Activated CD4-positive, alpha-beta memory T cell treated with anti-CD3 and anti-CD28 coated beads for 36 hours (primary cell): ENCODE measurements at regions not wholly inside any gene's neighbourhood (a gene's known extent, or its start where the extent isn't known, plus 50 kb on each side); places are given as distances from the start of the nearest gene placed in this dataset.

Source experiments
- CTCF ChIA-PET: fragments of 350-600 bp; sonication (Branson Sonifier 250); formaldehyde crosslinking; loops from one replicate; lab custom pipeline; 2021; ENCODE audit warnings: antibody characterized with exemption, inconsistent platforms; lab: Charles Lee
- POLR2A ChIA-PET: fragments of 350-600 bp; sonication (Branson Sonifier 250); formaldehyde crosslinking; loops from one replicate; lab custom pipeline; 2021; ENCODE audit warnings: antibody characterized with exemption; lab: Charles Lee
- DNase-seq: peaks from one replicate; pipeline ENCODE4 v3.0.0-alpha.2; 2020
- H3K27ac Mint-ChIP-seq: one replicate; pipeline ENCODE4 v1.8.0; 2021; ENCODE audit warnings: mixed read lengths
- H3K27me3 Mint-ChIP-seq: one replicate; pipeline ENCODE4 v1.8.0; 2021; ENCODE audit warnings: mixed read lengths
- H3K36me3 Mint-ChIP-seq: one replicate; pipeline ENCODE4 v1.8.0; 2021; ENCODE audit warnings: mixed read lengths
- H3K4me1 Mint-ChIP-seq: one replicate; pipeline ENCODE4 v1.8.0; 2021; ENCODE audit warnings: low read depth, mixed read lengths
- H3K4me3 Mint-ChIP-seq: one replicate; pipeline ENCODE4 v1.8.0; 2021; ENCODE audit warnings: mild to moderate bottlenecking, mixed read lengths
- H3K9me3 Mint-ChIP-seq: one replicate; pipeline ENCODE4 v1.8.0; 2021; ENCODE audit warnings: mixed read lengths
- intact Hi-C: fragments of 100-400 bp; cut with micrococcal nuclease; formaldehyde crosslinking; loops from one replicate; pipeline ENCODE4 v1.15.1; 2023

DNA sequence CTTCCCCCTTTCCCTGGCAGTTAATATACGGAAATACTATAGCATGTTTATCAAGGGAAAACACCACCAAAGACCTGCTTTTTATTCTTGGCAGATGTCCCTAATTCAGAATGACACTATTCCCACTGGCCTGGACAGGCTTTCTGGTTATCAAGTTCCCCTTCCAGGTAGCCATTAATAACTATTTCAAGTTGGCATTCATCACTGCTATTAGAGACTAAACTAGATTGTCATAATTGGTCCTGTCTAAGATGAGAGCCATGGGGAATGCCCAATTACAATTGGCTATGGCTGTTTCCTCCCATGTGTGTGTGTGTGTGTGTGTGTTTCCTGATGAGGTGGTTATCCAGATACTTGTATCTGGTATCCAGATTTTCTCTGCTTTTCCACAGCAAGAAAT is 608.1 kb downstream of the SQOR start:
- H3K4me3 Mint-ChIP-seq = no peak overlapping the region
- intact Hi-C loops = no loop called here
- POLR2A ChIA-PET = no interaction called here
- no peaks in the 10 kb centered on the region for H3K27me3 Mint-ChIP-seq
- no peak for DNase-seq
- CTCF ChIA-PET = no interaction called here
- no peaks in the 10 kb centered on the region for H3K36me3 Mint-ChIP-seq
- peaks cover 7% of the 10 kb centered on the region for H3K9me3 Mint-ChIP-seq
- H3K4me1 Mint-ChIP-seq = no peaks in the 10 kb centered on the region
- no peak overlapping the region for H3K27ac Mint-ChIP-seq

- DNase-seq = no peak
- no peaks in the 10 kb centered on the region for H3K4me1 Mint-ChIP-seq
- peaks cover 3% of the 10 kb centered on the region for H3K9me3 Mint-ChIP-seq
- H3K4me3 Mint-ChIP-seq = no peak overlapping the region
- POLR2A ChIA-PET = no interaction called here
- no peaks in the 10 kb centered on the region for H3K27me3 Mint-ChIP-seq
- no peak overlapping the region for H3K27ac Mint-ChIP-seq
- CTCF ChIA-PET = no interaction called here
- no peaks in the 10 kb centered on the region for H3K36me3 Mint-ChIP-seq
- intact Hi-C loops = no loop called here
Observed at GRCh38 chr15:46251903-46252302, 617.1 kb downstream of the SQOR start.

DNA sequence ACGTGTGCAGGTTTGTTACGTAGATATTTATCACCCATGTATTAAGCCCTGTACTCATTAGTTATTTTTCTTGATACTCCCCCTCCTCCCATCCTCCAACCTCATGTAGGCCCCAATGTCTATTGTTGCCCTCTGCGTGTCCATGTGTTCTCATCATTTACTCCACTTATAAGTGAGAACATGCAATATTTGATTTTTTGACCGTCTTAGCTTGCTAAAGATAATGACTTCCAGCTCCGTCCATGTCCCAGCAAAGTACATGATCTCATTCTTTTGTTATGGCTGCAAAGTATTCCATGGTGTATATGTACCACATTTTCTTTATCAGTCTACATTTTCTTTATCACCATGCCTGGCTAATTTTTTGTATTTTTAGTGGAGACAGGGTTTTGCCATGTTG is 623.2 kb downstream of the SQOR start:
- no peak for DNase-seq
- Mint-ChIP-seq H3K36me3 (no peaks in the 10 kb centered on the region), H3K4me1 (no peaks in the 10 kb centered on the region), H3K9me3 (peaks cover 10% of the 10 kb centered on the region), H3K27me3 (no peaks in the 10 kb centered on the region), H3K27ac (no peak overlapping the region), H3K4me3 (no peak overlapping the region)
- ChIA-PET CTCF (no interaction called here), POLR2A (no interaction called here)
- intact Hi-C loops = no loop called here

- Mint-ChIP-seq H3K4me3 (no peak overlapping the region), H3K36me3 (no peaks in the 10 kb centered on the region), H3K9me3 (peaks cover 7% of the 10 kb centered on the region), H3K4me1 (no peaks in the 10 kb centered on the region), H3K27me3 (no peaks in the 10 kb centered on the region), H3K27ac (no peak overlapping the region)
- intact Hi-C loops = no loop called here
- ChIA-PET POLR2A (no interaction called here), CTCF (no interaction called here)
- DNase-seq = no peak
Observed at GRCh38 chr15:46260937-46261336, 626.1 kb downstream of the SQOR start.

DNA sequence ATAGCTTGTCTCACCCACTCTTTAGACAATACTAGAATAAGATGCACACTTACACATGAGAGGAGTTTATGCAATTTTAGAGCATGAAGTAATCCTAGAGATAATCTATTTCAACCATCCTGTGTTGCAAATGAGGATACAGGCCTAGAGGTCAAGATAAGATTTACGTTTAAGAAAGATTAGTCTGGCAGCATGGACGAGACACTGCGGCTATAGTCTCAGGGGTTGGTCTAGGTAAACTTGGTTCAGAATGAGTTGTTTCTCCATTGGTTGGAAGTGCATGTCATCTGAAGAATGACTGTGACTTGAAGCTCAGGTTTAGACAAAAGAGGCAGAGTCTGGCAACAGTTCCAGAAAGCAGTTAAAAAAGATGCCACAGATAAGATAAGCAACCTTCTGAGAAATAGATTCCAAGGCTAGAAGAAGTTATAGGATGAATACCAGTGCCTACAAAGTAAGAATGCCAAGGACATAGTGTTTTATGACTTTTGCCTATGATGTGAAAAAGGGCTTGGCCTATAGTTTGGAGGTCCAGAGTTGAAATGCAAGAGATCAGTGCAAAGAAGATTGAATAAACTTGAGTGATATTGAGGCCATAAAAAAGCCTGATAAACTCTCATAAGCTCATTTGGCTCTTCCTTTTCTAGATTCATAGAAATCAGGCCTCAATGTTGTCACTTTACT is 631.0 kb downstream of the SQOR start:
- Mint-ChIP-seq H3K27me3 (no peaks in the 10 kb centered on the region), H3K9me3 (no peaks in the 10 kb centered on the region), H3K4me1 (no peaks in the 10 kb centered on the region), H3K27ac (no peak overlapping the region), H3K4me3 (no peak overlapping the region), H3K36me3 (no peaks in the 10 kb centered on the region)
- DNase-seq = no peak
- ChIA-PET POLR2A (no interaction called here), CTCF (no interaction called here)
- intact Hi-C loops = no loop called here

- intact Hi-C loops = no loop called here
- POLR2A ChIA-PET = no interaction called here
- no peaks in the 10 kb centered on the region for H3K36me3 Mint-ChIP-seq
Observed at GRCh38 chr15:46266661-46267060, 631.8 kb downstream of the SQOR start.

GRCh38 chr15:46270481-46271147 is 635.8 kb downstream of the SQOR start:
- intact Hi-C loops = no loop called here
- H3K9me3 Mint-ChIP-seq = no peaks in the 10 kb centered on the region
- H3K27ac Mint-ChIP-seq = no peak overlapping the region
- no peaks in the 10 kb centered on the region for H3K27me3 Mint-ChIP-seq
- H3K36me3 Mint-ChIP-seq = no peaks in the 10 kb centered on the region
- H3K4me3 Mint-ChIP-seq = no peak overlapping the region
- POLR2A ChIA-PET = no interaction called here
- no peaks in the 10 kb centered on the region for H3K4me1 Mint-ChIP-seq
- no peak for DNase-seq
- CTCF ChIA-PET = no interaction called here

More at GRCh38 chr15:46266661-46267060, 631.8 kb downstream of the SQOR start:
- no peak overlapping the region for H3K4me3 Mint-ChIP-seq
- H3K27me3 Mint-ChIP-seq = no peaks in the 10 kb centered on the region
- CTCF ChIA-PET = no interaction called here
- no peaks in the 10 kb centered on the region for H3K4me1 Mint-ChIP-seq
- no peak for DNase-seq
- no peaks in the 10 kb centered on the region for H3K9me3 Mint-ChIP-seq
- H3K27ac Mint-ChIP-seq = no peak overlapping the region

DNA sequence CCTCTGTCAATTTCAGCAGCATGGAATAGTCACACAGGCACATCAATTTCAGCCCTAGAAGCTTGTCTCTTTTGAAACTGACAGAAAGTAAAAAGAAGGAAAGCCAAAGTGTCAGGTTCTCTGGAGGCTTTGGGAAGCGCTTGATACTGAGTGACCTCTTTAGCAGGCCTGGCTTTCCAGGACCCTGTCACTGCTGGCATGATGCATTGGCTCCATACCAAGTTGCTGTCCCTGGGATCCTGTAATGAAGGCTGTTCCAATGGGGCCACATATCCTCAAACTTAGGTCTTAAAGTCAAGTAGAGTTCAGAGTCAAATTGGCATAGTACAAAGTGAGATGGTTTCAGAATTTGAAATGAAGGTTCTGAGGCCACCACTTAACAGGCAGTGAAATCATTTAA is 640.9 kb downstream of the SQOR start:
- no peak for DNase-seq
- Mint-ChIP-seq H3K4me3 (no peak overlapping the region), H3K4me1 (no peaks in the 10 kb centered on the region), H3K9me3 (no peaks in the 10 kb centered on the region), H3K27me3 (no peaks in the 10 kb centered on the region), H3K36me3 (no peaks in the 10 kb centered on the region), H3K27ac (no peak overlapping the region)
- intact Hi-C loops = no loop called here
- CTCF ChIA-PET = no interaction called here
- POLR2A ChIA-PET = no interaction called here

DNA sequence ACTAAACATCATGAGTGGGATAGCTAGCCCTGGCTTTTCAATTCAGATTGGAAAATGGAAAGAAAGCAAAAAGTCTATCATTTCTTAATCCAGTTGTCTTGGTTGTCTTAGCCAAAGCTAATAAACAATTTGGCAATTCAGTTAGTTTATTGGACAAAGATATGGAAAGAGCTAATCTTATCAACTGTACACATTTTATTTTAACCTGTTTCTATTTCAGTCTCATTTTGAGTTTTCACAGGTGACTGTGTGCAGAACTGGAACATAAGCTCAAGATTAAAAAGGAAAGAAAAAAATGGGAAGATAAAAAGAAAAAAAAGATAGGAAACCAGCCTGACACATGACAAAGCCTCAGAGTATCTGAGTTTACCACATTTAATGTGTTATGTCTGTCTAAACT is 642.6 kb downstream of the SQOR start:
- ChIA-PET CTCF (interaction anchor here (1.3 kb wide), 1 partner anchor 35 kb away, joined by 3 read pairs; no protein-coding TSS in a partner anchor), POLR2A (no interaction called here)
- Mint-ChIP-seq H3K9me3 (no peaks in the 10 kb centered on the region), H3K4me3 (no peak overlapping the region), H3K4me1 (no peaks in the 10 kb centered on the region), H3K27ac (no peak overlapping the region), H3K27me3 (no peaks in the 10 kb centered on the region), H3K36me3 (no peaks in the 10 kb centered on the region)
- intact Hi-C loops = no loop called here
- no peak for DNase-seq

DNA sequence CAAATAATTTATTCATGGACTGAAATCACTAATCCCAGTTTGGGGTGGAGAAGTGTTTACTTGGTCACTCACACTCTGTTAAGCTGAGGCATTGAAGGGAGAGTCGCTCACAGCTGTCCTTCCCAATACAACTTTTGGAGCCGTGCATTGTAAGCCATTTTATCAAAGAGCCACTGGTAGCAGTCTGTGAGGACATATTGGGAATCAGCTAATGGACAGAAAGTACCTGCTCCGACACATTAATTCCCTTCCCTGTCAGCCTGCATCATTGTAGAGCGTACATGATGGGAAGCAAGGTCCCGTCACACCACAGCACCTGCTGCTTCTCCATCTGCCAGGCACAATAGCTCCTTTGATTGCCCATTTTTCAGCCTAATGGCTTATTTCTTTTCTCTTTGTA is 643.2 kb downstream of the SQOR start:
- no peak overlapping the region for H3K27ac Mint-ChIP-seq
- H3K4me3 Mint-ChIP-seq = no peak overlapping the region
- ChIA-PET CTCF (interaction anchor here (0.6 to 1.3 kb wide), 2 partner anchors 34 to 991 kb away, joined by 3 read pairs; no protein-coding TSS in a partner anchor), POLR2A (no interaction called here)
- DNase-seq = no peak
- H3K27me3 Mint-ChIP-seq = no peaks in the 10 kb centered on the region
- intact Hi-C loops = no loop called here
- no peaks in the 10 kb centered on the region for H3K36me3 Mint-ChIP-seq
- H3K9me3 Mint-ChIP-seq = no peaks in the 10 kb centered on the region
- H3K4me1 Mint-ChIP-seq = no peaks in the 10 kb centered on the region

GRCh38 chr15:46278486-46279090 is 643.8 kb downstream of the SQOR start:
- intact Hi-C loops = no loop called here
- ChIA-PET POLR2A (no interaction called here), CTCF (interaction anchor here (0.6 to 1.3 kb wide), 2 partner anchors 33 to 990 kb away, joined by 3 read pairs; no protein-coding TSS in a partner anchor)
- no peak for DNase-seq
- H3K4me1 Mint-ChIP-seq = no peaks in the 10 kb centered on the region
- no peaks in the 10 kb centered on the region for H3K9me3 Mint-ChIP-seq
- no peaks in the 10 kb centered on the region for H3K36me3 Mint-ChIP-seq
- no peaks in the 10 kb centered on the region for H3K27me3 Mint-ChIP-seq
- no peak overlapping the region for H3K4me3 Mint-ChIP-seq
- no peak overlapping the region for H3K27ac Mint-ChIP-seq

GRCh38 chr15:46280762-46281542 is 646.1 kb downstream of the SQOR start:
- intact Hi-C loops = no loop called here
- ChIA-PET CTCF (no interaction called here), POLR2A (no interaction called here)
- H3K4me3 Mint-ChIP-seq = no peak overlapping the region
- H3K4me1 Mint-ChIP-seq = no peaks in the 10 kb centered on the region
- no peak for DNase-seq
- H3K9me3 Mint-ChIP-seq = no peaks in the 10 kb centered on the region
- no peaks in the 10 kb centered on the region for H3K27me3 Mint-ChIP-seq
- no peaks in the 10 kb centered on the region for H3K36me3 Mint-ChIP-seq
- no peak overlapping the region for H3K27ac Mint-ChIP-seq
